ENCODE measurements at regions not wholly inside any gene's neighbourhood (a gene's known extent, or its start where the extent isn't known, plus 50 kb on each side); places are given as distances from the start of the nearest gene placed in this dataset.
A peak's percentile ranks its signal among the peaks of the same experiment; 100 is the strongest.

DNA sequence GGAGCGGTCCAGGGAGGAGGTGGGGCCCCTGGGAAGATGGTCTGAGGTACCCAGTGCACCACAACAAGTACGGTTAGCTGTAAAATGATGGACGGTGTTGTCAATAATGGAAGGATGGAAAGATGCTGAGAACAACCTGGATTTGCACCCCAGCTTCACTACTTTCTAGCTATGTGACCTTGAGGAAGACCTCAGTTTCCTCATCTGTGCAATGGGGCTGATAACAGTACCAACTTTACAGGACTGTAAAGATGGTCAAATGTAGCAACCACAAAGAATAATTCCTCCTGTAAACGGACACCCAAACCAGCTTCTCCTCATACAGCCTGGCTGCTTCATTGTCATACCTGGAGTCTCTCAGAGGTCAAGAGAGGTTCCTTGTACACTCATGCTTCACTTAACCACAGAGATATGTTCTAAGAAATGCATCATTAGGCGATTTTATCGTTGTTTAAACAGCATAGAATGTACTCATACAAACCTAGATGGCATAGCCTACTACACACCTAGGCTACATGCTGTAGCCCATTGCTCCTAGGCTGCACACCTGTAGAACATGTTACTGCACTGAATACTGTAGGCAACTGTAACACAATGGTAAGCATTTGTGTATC lies 65.5 kb upstream of the LMO2 start (continued):
- TF ChIP-seq RAD21 (CRISPR knock-in tag; conservative IDR thresholded peaks at IDR 0.05 in 1 of 2, IDR thresholded peaks at IDR 0.05 in 1 of 2) (no peak), SMARCA4 (IDR thresholded peaks at IDR 0.05) (peak; percentile 58; the same call in 1 of the 2 replicates), ZFPM2 (CRISPR knock-in tag; IDR thresholded peaks at IDR 0.05) (no peak), FOSL1 (tag; conservative IDR thresholded peaks at IDR 0.05) (peak; percentile 89), ARID1B (IDR thresholded peaks at IDR 0.05) (peak; percentile 65), ELF1 (tag; IDR thresholded peaks at IDR 0.05) (no peak), CAMTA2 (CRISPR knock-in tag; conservative IDR thresholded peaks at IDR 0.05) (no peak), EP300 (IDR thresholded peaks at IDR 0.05; ENCODE audit: low read length) (0 out of 2 replicates have a peak, but pooled peaks have one; percentile 47), MTA1 (IDR thresholded peaks at IDR 0.05; ENCODE audit: borderline replicate concordance) (peak; percentile 35; the same call in 1 of the 2 replicates), NRF1 (conservative IDR thresholded peaks at IDR 0.05 in 1 of 2, IDR thresholded peaks at IDR 0.05 in 1 of 2) (no peak), NR2C1 (IDR thresholded peaks at IDR 0.05) (no peak), NR2C1 (tag; IDR thresholded peaks at IDR 0.05) (peak; percentile 60; the same call in 1 of the 2 replicates), BACH1 (tag; IDR thresholded peaks at IDR 0.05) (no peak), HOXB6 (CRISPR knock-in tag; IDR thresholded peaks at IDR 0.05; ENCODE audit: borderline replicate concordance) (no peak), ADNP (tag; IDR thresholded peaks at IDR 0.05) (peak; percentile 99), KDM5B (IDR thresholded peaks at IDR 0.05; ENCODE audit: insufficient replicate concordance, low read depth, low read length) (no peak), CHD4 (IDR thresholded peaks at IDR 0.05; ENCODE audit: insufficient read depth, insufficient replicate concordance, low read depth, low read length, poor library complexity, severe bottlenecking) (peak; percentile 90), MIER1 (IDR thresholded peaks at IDR 0.05; ENCODE audit: low read depth) (no peak), ZNF175 (CRISPR knock-in tag; IDR thresholded peaks at IDR 0.05; ENCODE audit: low read depth) (no peak), RBM25 (IDR thresholded peaks at IDR 0.05; ENCODE audit: low read depth, low read length, severe bottlenecking) (peak; percentile 99), TBL1XR1 (IDR thresholded peaks at IDR 0.05; ENCODE audit: low read length in 2 of 2) (0 out of 4 replicates have a peak, but pooled peaks of 1 of the 2 experiments have one; percentile 50)
- TF ChIP-seq, protein P1, sequence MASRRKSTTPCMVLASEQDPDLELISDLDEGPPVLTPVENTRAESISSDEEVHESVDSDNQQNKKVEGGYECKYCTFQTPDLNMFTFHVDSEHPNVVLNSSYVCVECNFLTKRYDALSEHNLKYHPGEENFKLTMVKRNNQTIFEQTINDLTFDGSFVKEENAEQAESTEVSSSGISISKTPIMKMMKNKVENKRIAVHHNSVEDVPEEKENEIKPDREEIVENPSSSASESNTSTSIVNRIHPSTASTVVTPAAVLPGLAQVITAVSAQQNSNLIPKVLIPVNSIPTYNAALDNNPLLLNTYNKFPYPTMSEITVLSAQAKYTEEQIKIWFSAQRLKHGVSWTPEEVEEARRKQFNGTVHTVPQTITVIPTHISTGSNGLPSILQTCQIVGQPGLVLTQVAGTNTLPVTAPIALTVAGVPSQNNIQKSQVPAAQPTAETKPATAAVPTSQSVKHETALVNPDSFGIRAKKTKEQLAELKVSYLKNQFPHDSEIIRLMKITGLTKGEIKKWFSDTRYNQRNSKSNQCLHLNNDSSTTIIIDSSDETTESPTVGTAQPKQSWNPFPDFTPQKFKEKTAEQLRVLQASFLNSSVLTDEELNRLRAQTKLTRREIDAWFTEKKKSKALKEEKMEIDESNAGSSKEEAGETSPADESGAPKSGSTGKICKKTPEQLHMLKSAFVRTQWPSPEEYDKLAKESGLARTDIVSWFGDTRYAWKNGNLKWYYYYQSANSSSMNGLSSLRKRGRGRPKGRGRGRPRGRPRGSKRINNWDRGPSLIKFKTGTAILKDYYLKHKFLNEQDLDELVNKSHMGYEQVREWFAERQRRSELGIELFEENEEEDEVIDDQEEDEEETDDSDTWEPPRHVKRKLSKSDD (conservative IDR thresholded peaks at IDR 0.05; ENCODE audit: low read length): no peak
- TF ChIP-seq, protein P2, sequence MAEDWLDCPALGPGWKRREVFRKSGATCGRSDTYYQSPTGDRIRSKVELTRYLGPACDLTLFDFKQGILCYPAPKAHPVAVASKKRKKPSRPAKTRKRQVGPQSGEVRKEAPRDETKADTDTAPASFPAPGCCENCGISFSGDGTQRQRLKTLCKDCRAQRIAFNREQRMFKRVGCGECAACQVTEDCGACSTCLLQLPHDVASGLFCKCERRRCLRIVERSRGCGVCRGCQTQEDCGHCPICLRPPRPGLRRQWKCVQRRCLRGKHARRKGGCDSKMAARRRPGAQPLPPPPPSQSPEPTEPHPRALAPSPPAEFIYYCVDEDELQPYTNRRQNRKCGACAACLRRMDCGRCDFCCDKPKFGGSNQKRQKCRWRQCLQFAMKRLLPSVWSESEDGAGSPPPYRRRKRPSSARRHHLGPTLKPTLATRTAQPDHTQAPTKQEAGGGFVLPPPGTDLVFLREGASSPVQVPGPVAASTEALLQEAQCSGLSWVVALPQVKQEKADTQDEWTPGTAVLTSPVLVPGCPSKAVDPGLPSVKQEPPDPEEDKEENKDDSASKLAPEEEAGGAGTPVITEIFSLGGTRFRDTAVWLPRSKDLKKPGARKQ (CRISPR knock-in tag; IDR thresholded peaks at IDR 0.05): no peak
- TF ChIP-seq, protein P3, sequence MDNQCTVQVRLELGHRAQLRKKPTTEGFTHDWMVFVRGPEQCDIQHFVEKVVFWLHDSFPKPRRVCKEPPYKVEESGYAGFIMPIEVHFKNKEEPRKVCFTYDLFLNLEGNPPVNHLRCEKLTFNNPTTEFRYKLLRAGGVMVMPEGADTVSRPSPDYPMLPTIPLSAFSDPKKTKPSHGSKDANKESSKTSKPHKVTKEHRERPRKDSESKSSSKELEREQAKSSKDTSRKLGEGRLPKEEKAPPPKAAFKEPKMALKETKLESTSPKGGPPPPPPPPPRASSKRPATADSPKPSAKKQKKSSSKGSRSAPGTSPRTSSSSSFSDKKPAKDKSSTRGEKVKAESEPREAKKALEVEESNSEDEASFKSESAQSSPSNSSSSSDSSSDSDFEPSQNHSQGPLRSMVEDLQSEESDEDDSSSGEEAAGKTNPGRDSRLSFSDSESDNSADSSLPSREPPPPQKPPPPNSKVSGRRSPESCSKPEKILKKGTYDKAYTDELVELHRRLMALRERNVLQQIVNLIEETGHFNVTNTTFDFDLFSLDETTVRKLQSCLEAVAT (IDR thresholded peaks at IDR 0.05): 0 out of 4 replicates have a peak, but pooled peaks of 1 of the 2 experiments have one; percentile 41

Data from K562 (cell line).